ENCODE measurements at regions not wholly inside any gene's neighbourhood (a gene's known extent, or its start where the extent isn't known, plus 50 kb on each side); places are given as distances from the start of the nearest gene placed in this dataset.

GRCh38 chr12:59944177-59944576 is 348.3 kb downstream of the SLC16A7 start:
- TF ChIP-seq POLR2AphosphoS5 (IDR thresholded peaks at IDR 0.05) (no peak), CTCF (IDR thresholded peaks at IDR 0.05) (no peak)

Data from prostate gland (tissue), 2 donors.